Ovary (tissue), 3 donors: ENCODE measurements at regions not wholly inside any gene's neighbourhood (a gene's known extent, or its start where the extent isn't known, plus 50 kb on each side); places are given as distances from the start of the nearest gene placed in this dataset.

Experiments
- POLR2A ChIP-seq: fragments of 450-650 bp; IDR thresholded peaks from one replicate; pipeline ENCODE4 v1.6.1; 2017; ENCODE audit warnings: antibody characterized with exemption, mild to moderate bottlenecking, moderate library complexity
- TF ChIP-seq, protein P1 (sequence below), 3 donors: fragments of 450-650 bp in 2 of 3; fragments of 200-600 bp in 1 of 3; IDR thresholded peaks; one replicate each; pipeline versions ENCODE4 v1.5.1 to v1.8.0; 2016 to 2022; ENCODE audit warnings: antibody characterized with exemption in 3 of 3, mild to moderate bottlenecking in 1 of 3
- donor health status: DM: no; HTN: no; CAD: no.

DNA sequence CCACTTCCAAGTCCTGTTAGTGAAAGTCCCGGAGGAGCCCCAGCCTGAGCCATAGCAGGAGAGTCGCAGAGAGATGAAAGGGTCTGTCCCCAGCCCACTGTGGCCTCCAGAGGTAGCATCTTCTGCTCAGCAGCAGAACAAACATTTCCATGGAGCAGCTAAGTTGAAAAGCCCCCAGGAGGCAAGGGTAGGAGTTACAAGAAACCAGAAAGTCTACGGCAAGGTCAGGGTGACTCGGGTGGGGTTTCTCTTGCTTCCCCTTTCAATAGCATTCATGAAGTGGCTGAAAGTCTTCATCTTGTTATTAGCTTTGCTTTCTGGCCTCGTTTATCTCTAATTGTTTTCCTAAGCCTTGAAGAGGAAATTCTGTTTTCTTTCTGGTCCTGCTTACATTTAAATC, 151.2 kb upstream of the DIO3 start:
- TF ChIP-seq, protein P1, sequence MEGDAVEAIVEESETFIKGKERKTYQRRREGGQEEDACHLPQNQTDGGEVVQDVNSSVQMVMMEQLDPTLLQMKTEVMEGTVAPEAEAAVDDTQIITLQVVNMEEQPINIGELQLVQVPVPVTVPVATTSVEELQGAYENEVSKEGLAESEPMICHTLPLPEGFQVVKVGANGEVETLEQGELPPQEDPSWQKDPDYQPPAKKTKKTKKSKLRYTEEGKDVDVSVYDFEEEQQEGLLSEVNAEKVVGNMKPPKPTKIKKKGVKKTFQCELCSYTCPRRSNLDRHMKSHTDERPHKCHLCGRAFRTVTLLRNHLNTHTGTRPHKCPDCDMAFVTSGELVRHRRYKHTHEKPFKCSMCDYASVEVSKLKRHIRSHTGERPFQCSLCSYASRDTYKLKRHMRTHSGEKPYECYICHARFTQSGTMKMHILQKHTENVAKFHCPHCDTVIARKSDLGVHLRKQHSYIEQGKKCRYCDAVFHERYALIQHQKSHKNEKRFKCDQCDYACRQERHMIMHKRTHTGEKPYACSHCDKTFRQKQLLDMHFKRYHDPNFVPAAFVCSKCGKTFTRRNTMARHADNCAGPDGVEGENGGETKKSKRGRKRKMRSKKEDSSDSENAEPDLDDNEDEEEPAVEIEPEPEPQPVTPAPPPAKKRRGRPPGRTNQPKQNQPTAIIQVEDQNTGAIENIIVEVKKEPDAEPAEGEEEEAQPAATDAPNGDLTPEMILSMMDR (IDR thresholded peaks at IDR 0.05) = no peak
- TF ChIP-seq POLR2A = no peak
